Endodermal cell (in vitro differentiated cells): ENCODE measurements at regions not wholly inside any gene's neighbourhood (a gene's known extent, or its start where the extent isn't known, plus 50 kb on each side); places are given as distances from the start of the nearest gene placed in this dataset.
"Not testable (repeated sequence)": the region's sequence is repeated elsewhere in the genome, so short reads cannot be mapped to it uniquely, and the experiment has no call there.

ENCODE experiments used
- DNase-seq: peaks from one replicate; pipeline ENCODE4 v3.0.0-alpha.2; 2017
- H3K27ac ChIP-seq: 2 replicates; pipeline ENCODE4 v1.5.1; 2013; ENCODE audit warnings: mild to moderate bottlenecking, low read depth, low read length, moderate library complexity
- H3K27me3 ChIP-seq: 2 replicates; pipeline ENCODE4 v1.6.1; 2013; ENCODE audit warnings: mild to moderate bottlenecking, low read length, moderate library complexity; ENCODE audit not compliant: insufficient read depth, control insufficient read depth, poor library complexity, severe bottlenecking
- H3K36me3 ChIP-seq: 2 replicates; pipeline ENCODE4 v1.7.0; 2013; ENCODE audit warnings: mild to moderate bottlenecking, low read length, moderate library complexity; ENCODE audit not compliant: control insufficient read depth, insufficient read depth
- H3K4me1 ChIP-seq: one replicate; pipeline ENCODE4 v1.7.0; 2013; ENCODE audit warnings: low read length; ENCODE audit not compliant: control insufficient read depth, insufficient read depth
- H3K4me3 ChIP-seq: 2 replicates; pipeline ENCODE4 v1.5.1; 2013; ENCODE audit warnings: mild to moderate bottlenecking, low read length, moderate library complexity
- H3K9ac ChIP-seq: 2 replicates; pipeline ENCODE4 v1.6.1; 2013; ENCODE audit warnings: mild to moderate bottlenecking, low read length, moderate library complexity; ENCODE audit not compliant: poor library complexity, severe bottlenecking; ENCODE audit errors: extremely low read depth
- H3K9me3 ChIP-seq: 2 replicates; pipeline ENCODE4 v1.6.1; 2013; ENCODE audit warnings: mild to moderate bottlenecking, low read length, moderate library complexity; ENCODE audit not compliant: control insufficient read depth
- H3K27ac Mint-ChIP-seq: 2 replicates; pipeline ENCODE4 v1.8.0; 2020; ENCODE audit warnings: mixed read lengths
- H3K27me3 Mint-ChIP-seq: 2 replicates; pipeline ENCODE4 v1.8.0; 2021; ENCODE audit warnings: mild to moderate bottlenecking, mixed read lengths; ENCODE audit not compliant: insufficient read depth
- H3K36me3 Mint-ChIP-seq: 2 replicates; pipeline ENCODE4 v1.8.0; 2020; ENCODE audit warnings: low read depth, mixed read lengths
- H3K4me1 Mint-ChIP-seq: 2 replicates; pipeline ENCODE4 v1.8.0; 2020; ENCODE audit warnings: mixed read lengths
- H3K4me3 Mint-ChIP-seq: 2 replicates; pipeline ENCODE4 v1.8.0; 2020; ENCODE audit warnings: mild to moderate bottlenecking, moderate library complexity, mixed read lengths
- H3K9me3 Mint-ChIP-seq: 2 replicates; pipeline ENCODE4 v1.8.0; 2020; ENCODE audit warnings: mild to moderate bottlenecking, mixed read lengths
- CTCF ChIP-seq: fragments of 200-600 bp; sonication (generic); conservative IDR thresholded peaks from 2 replicates; pipeline ENCODE4 v1.5.0; 2021; ENCODE audit warnings: antibody characterized with exemption, mild to moderate bottlenecking
- WGBS, 2 experiments: methylation state at CpG; one replicate each; pipeline versions ENCODE4 v1.1.5 to v1.1.7; 2013; ENCODE audit warnings: missing lambda C conversion rate in 2 of 2, mixed read lengths in 1 of 2; ENCODE audit not compliant: insufficient coverage in 1 of 2, insufficient read length in 1 of 2; 5-methylcytosine and 5-hydroxymethylcytosine counted together

- no peaks in the 10 kb centered on the region for H3K36me3 ChIP-seq
- no peaks in the 10 kb centered on the region for H3K27me3 Mint-ChIP-seq
- 84 to 100% methylated on average over 2 to 3 of the region's 3 CpGs for WGBS, 2 experiments
- no peaks in the 10 kb centered on the region for H3K9me3 ChIP-seq
- TF ChIP-seq CTCF: no peak
- H3K4me3 Mint-ChIP-seq: no peak overlapping the region
- peaks cover 12% of the 10 kb centered on the region for H3K4me1 Mint-ChIP-seq
- no peaks in the 10 kb centered on the region for H3K27me3 ChIP-seq
- H3K4me3 ChIP-seq: no peak overlapping the region
- DNase-seq: no peak
- H3K27ac Mint-ChIP-seq: no peak overlapping the region
- H3K4me1 ChIP-seq: no peaks in the 10 kb centered on the region
- H3K9me3 Mint-ChIP-seq: peaks cover 2% of the 10 kb centered on the region
- H3K9ac ChIP-seq: no peak overlapping the region
- no peak overlapping the region for H3K27ac ChIP-seq
- H3K36me3 Mint-ChIP-seq: no peaks in the 10 kb centered on the region
These were observed 425.3 kb upstream of the NOX3 start for GRCh38 chr6:155880900-155881299.

DNA sequence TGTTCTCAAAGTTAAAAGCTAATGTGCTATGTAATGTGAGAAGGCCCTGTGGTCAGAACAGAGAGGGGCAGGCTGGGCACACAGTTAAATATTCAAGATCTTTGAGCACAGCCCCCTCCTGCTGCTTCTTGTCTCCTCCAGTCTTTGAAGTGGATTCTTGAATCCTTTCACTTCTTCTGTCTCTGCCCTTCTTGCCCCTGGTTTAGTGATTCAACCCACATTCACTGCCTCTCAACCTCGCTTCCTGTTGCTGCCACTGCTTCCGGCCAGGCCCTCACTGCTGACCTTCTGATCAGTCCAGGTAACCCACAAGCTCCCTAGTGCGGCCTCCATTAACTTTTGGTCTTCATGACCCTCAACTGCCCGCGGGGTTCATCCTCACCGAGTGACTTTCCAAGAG is 417.3 kb upstream of the NOX3 start:
- Histone ChIP-seq H3K36me3 (no peaks in the 10 kb centered on the region), H3K4me3 (no peak overlapping the region), H3K9ac (no peak overlapping the region), H3K27me3 (no peaks in the 10 kb centered on the region), H3K4me1 (no peaks in the 10 kb centered on the region), H3K27ac (no peak overlapping the region), H3K9me3 (no peaks in the 10 kb centered on the region)
- Mint-ChIP-seq H3K27me3 (no peaks in the 10 kb centered on the region), H3K4me1 (peaks cover 5% of the 10 kb centered on the region), H3K9me3 (peaks cover 1% of the 10 kb centered on the region), H3K4me3 (no peak overlapping the region), H3K36me3 (no peaks in the 10 kb centered on the region), H3K27ac (peak overlapping the region; percentile 7)
- 69 to 80% methylated on average over 6 of the region's 6 CpGs for WGBS, 2 experiments
- no peak for TF ChIP-seq CTCF
- DNase-seq: no peak

DNA sequence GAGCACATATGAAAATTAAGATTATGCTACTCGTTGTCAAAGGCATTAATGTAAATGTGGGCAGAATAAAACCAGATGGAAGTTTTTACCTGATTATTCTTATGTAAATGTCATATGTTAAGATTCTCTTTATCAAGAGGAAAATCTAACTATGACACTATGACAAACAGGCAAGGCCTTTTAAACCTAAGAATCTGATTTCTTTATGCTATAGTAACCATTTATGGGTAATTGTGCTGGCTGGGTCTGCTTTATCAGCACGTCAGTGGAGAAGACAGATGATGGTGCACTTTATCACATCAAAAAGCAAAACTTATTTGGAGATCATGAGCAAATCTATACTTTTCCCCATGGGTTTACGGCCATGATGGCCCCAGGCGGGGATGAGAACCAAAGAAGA is 412.0 kb upstream of the NOX3 start:
- no peaks in the 10 kb centered on the region for H3K36me3 ChIP-seq
- DNase-seq: no peak
- Mint-ChIP-seq H3K4me3 (no peak overlapping the region), H3K36me3 (no peaks in the 10 kb centered on the region), H3K27me3 (no peaks in the 10 kb centered on the region), H3K27ac (no peak overlapping the region), H3K4me1 (no peaks in the 10 kb centered on the region), H3K9me3 (peaks cover 8% of the 10 kb centered on the region)
- no peaks in the 10 kb centered on the region for H3K9me3 ChIP-seq
- no peaks in the 10 kb centered on the region for H3K27me3 ChIP-seq
- 88% methylated on average over 4 of the region's 4 CpGs; no CpG with 5 or more reads in 1 of the 2 experiments for WGBS, 2 experiments
- H3K9ac ChIP-seq: no peak overlapping the region
- no peak for TF ChIP-seq CTCF
- H3K4me3 ChIP-seq: no peak overlapping the region
- no peak overlapping the region for H3K27ac ChIP-seq
- H3K4me1 ChIP-seq: no peaks in the 10 kb centered on the region

- H3K4me1 Mint-ChIP-seq, H3K36me3 ChIP-seq, H3K27me3 ChIP-seq, H3K4me3 Mint-ChIP-seq, H3K4me3 ChIP-seq, H3K36me3 Mint-ChIP-seq, H3K9ac ChIP-seq, H3K9me3 Mint-ChIP-seq, DNase-seq, H3K27ac Mint-ChIP-seq, H3K4me1 ChIP-seq, H3K27me3 Mint-ChIP-seq, H3K27ac ChIP-seq, H3K9me3 ChIP-seq: not testable (repeated sequence)
- WGBS, 2 experiments: 93% methylated on average over 46 of the region's 46 CpGs; no CpG with 5 or more reads in 1 of the 2 experiments
These were observed 411.2 kb upstream of the NOX3 start for GRCh38 chr6:155866676-155867390.
